CD4-positive, alpha-beta T cell treated with Interleukin-2 at 100 ng/mL for 4 hours (primary cell): ENCODE measurements at regions not wholly inside any gene's neighbourhood (a gene's known extent, or its start where the extent isn't known, plus 50 kb on each side); places are given as distances from the start of the nearest gene placed in this dataset.
A peak's percentile ranks its signal among the peaks of the same experiment; 100 is the strongest.

Experiments used
- DNase-seq: peaks from one replicate; pipeline ENCODE4 v3.0.0-alpha.2; 2020; ENCODE audit warnings: low spot score

GRCh38 chr6:148653138-148653776 is 93.6 kb upstream of the UST start:
- no peak for DNase-seq

- DNase-seq: peak; percentile 2
Observed at GRCh38 chr6:148657048-148657447, 89.8 kb upstream of the UST start.

- no peak for DNase-seq
Observed at GRCh38 chr6:148658681-148659430, 88.0 kb upstream of the UST start.

GRCh38 chr6:148667395-148667794 is 79.4 kb upstream of the UST start:
- no peak for DNase-seq

- no peak for DNase-seq
Observed at GRCh38 chr6:148671085-148671484, 75.7 kb upstream of the UST start.

GRCh38 chr6:148671952-148672351 is 74.9 kb upstream of the UST start:
- DNase-seq: no peak

GRCh38 chr6:148674306-148674705 is 72.5 kb upstream of the UST start:
- no peak for DNase-seq

- DNase-seq: no peak
Observed at GRCh38 chr6:148677594-148678476, 69.0 kb upstream of the UST start.

- no peak for DNase-seq
Observed at GRCh38 chr6:148678682-148679081, 68.1 kb upstream of the UST start.

- DNase-seq: no peak
Observed at GRCh38 chr6:148681666-148682065, 65.2 kb upstream of the UST start.

GRCh38 chr6:148682252-148682651 is 64.6 kb upstream of the UST start:
- DNase-seq: no peak

- DNase-seq: peak; percentile 10
Observed at GRCh38 chr6:148682990-148683389, 63.8 kb upstream of the UST start.

GRCh38 chr6:148689168-148689567 is 57.7 kb upstream of the UST start:
- DNase-seq: no peak

GRCh38 chr6:148693882-148694484 is 52.8 kb upstream of the UST start:
- no peak for DNase-seq
